HK-2 (cell line): ENCODE measurements at regions not wholly inside any gene's neighbourhood (a gene's known extent, or its start where the extent isn't known, plus 50 kb on each side); places are given as distances from the start of the nearest gene placed in this dataset.

Experiments
- DNase-seq: peaks from one replicate; pipeline ENCODE4 v3.0.0-alpha.2; 2018; ENCODE audit not compliant: unreplicated experiment

- DNase-seq = no peak
Observed at GRCh38 chr19:28238270-28238820, 974.6 kb downstream of the UQCRFS1 start.

- DNase-seq = no peak
Observed at GRCh38 chr19:28235606-28236125, 977.3 kb downstream of the UQCRFS1 start.

GRCh38 chr19:28234637-28235036, 978.3 kb downstream of the UQCRFS1 start:
- no peak for DNase-seq

- no peak for DNase-seq
Observed at GRCh38 chr19:28228854-28229253, 984.1 kb downstream of the UQCRFS1 start.

- no peak for DNase-seq
Observed at GRCh38 chr19:28224441-28224840, 988.5 kb downstream of the UQCRFS1 start.

GRCh38 chr19:28221736-28222135, 991.2 kb downstream of the UQCRFS1 start:
- no peak for DNase-seq

GRCh38 chr19:28218728-28219127, 994.2 kb downstream of the UQCRFS1 start:
- no peak for DNase-seq

GRCh38 chr19:28217022-28217421, 995.9 kb downstream of the UQCRFS1 start:
- DNase-seq = no peak

- peak; percentile 16 for DNase-seq
Observed at GRCh38 chr19:28213470-28214082, 999.4 kb downstream of the UQCRFS1 start.

GRCh38 chr19:28210886-28211285, 1002.1 kb downstream of the UQCRFS1 start:
- DNase-seq = no peak

GRCh38 chr19:28208745-28209144, 1004.2 kb downstream of the UQCRFS1 start:
- DNase-seq = peak; percentile 10

GRCh38 chr19:28207244-28207643, 1005.7 kb downstream of the UQCRFS1 start:
- DNase-seq = no peak

GRCh38 chr19:28201462-28201943, 1011.4 kb downstream of the UQCRFS1 start:
- no peak for DNase-seq

- no peak for DNase-seq
Observed at GRCh38 chr19:28199323-28199722, 1013.6 kb downstream of the UQCRFS1 start.

GRCh38 chr19:28196961-28197360, 1016.0 kb downstream of the UQCRFS1 start:
- no peak for DNase-seq

GRCh38 chr19:28196101-28196500, 1016.9 kb downstream of the UQCRFS1 start:
- no peak for DNase-seq

- DNase-seq = no peak
Observed at GRCh38 chr19:28185646-28186045, 1027.3 kb downstream of the UQCRFS1 start.

- DNase-seq = no peak
Observed at GRCh38 chr19:28184997-28185396, 1028.0 kb downstream of the UQCRFS1 start.

- DNase-seq = no peak
Observed at GRCh38 chr19:28176193-28176592, 1036.8 kb downstream of the UQCRFS1 start.

GRCh38 chr19:28171983-28172382, 1041.0 kb downstream of the UQCRFS1 start:
- no peak for DNase-seq

GRCh38 chr19:28170066-28170465, 1042.9 kb downstream of the UQCRFS1 start:
- DNase-seq = no peak

GRCh38 chr19:28169168-28169887, 1043.6 kb downstream of the UQCRFS1 start:
- DNase-seq = no peak

GRCh38 chr19:28168557-28168956, 1044.4 kb downstream of the UQCRFS1 start:
- no peak for DNase-seq
